GM18519 (cell line): ENCODE measurements at regions not wholly inside any gene's neighbourhood (a gene's known extent, or its start where the extent isn't known, plus 50 kb on each side); places are given as distances from the start of the nearest gene placed in this dataset.
"Not testable (repeated sequence)": the region's sequence is repeated elsewhere in the genome, so short reads cannot be mapped to it uniquely, and the experiment has no call there.

Experiments used
- ATAC-seq: cut with Tn5 transposase; IDR thresholded peaks from one replicate; pipeline ENCODE4 v1.9.1; 2021; ENCODE audit warnings: mild to moderate bottlenecking, moderate library complexity; ENCODE audit not compliant: unreplicated experiment, low FRiP score

GRCh38 chr21:17738176-17738953, 80.8 kb downstream of the C21orf91 start:
- no peak for ATAC-seq

- no peak for ATAC-seq
Measured at GRCh38 chr21:17736072-17736471, 83.1 kb downstream of the C21orf91 start.

- ATAC-seq, result no peak
Measured at GRCh38 chr21:17733209-17733608, 85.9 kb downstream of the C21orf91 start.

- no peak for ATAC-seq
Measured at GRCh38 chr21:17732306-17732705, 86.8 kb downstream of the C21orf91 start.

- ATAC-seq, result no peak
Measured at GRCh38 chr21:17731554-17731953, 87.6 kb downstream of the C21orf91 start.

- no peak for ATAC-seq
Measured at GRCh38 chr21:17730782-17731181, 88.4 kb downstream of the C21orf91 start.

GRCh38 chr21:17729455-17729854, 89.7 kb downstream of the C21orf91 start:
- no peak for ATAC-seq

GRCh38 chr21:17727361-17727760, 91.8 kb downstream of the C21orf91 start:
- ATAC-seq, result no peak

- no peak for ATAC-seq
Measured at GRCh38 chr21:17726047-17726829, 92.9 kb downstream of the C21orf91 start.

- ATAC-seq, result no peak
Measured at GRCh38 chr21:17725339-17725738, 93.8 kb downstream of the C21orf91 start.

- no peak for ATAC-seq
Measured at GRCh38 chr21:17712887-17713286, 100.2 kb upstream of the BTG3 start.

GRCh38 chr21:17711896-17712295, 99.2 kb upstream of the BTG3 start:
- ATAC-seq, result no peak

GRCh38 chr21:17709266-17709611, 96.5 kb upstream of the BTG3 start:
- ATAC-seq, result peak; percentile 100

GRCh38 chr21:17708522-17709265, 96.0 kb upstream of the BTG3 start:
- ATAC-seq, result peak; percentile 21

GRCh38 chr21:17699524-17700189, 87.0 kb upstream of the BTG3 start:
- peak; percentile 86 for ATAC-seq

- no peak for ATAC-seq
Measured at GRCh38 chr21:17697473-17697872, 84.8 kb upstream of the BTG3 start.

GRCh38 chr21:17694416-17694815, 81.7 kb upstream of the BTG3 start:
- not testable (repeated sequence) for ATAC-seq

GRCh38 chr21:17693801-17694200, 81.1 kb upstream of the BTG3 start:
- ATAC-seq, result no peak

- no peak for ATAC-seq
Measured at GRCh38 chr21:17690078-17690494, 77.4 kb upstream of the BTG3 start.
